K562 (cell line): ENCODE measurements at regions not wholly inside any gene's neighbourhood (a gene's known extent, or its start where the extent isn't known, plus 50 kb on each side); places are given as distances from the start of the nearest gene placed in this dataset.

Source experiments
- ATAC-seq: fragments of 200-7000 bp; cut with Tn5 transposase; 3 replicates; pipeline ENCODE4 v1.9.1; 2020; ENCODE audit warnings: moderate library complexity
- BruUV-seq: library from RNA; stranded (reverse); fragments of 400-500 nt; replicated peaks from 2 replicates; lab custom pipeline; 2021; lab: Mats Ljungman, UMichigan
- CTCF ChIA-PET: fragments of 300-600 bp; formaldehyde crosslinking; extraction: SDS; loops from one replicate; lab custom pipeline; 2021; ENCODE audit warnings: low intra/inter-chr PET ratio; lab: Yijun Ruan, JAX
- POLR2A ChIA-PET: fragments of 300-600, 350-650 bp; sonication (Branson Sonifier 250); formaldehyde crosslinking; extraction: SDS; loops from one replicate; lab custom pipeline; 2021; ENCODE audit warnings: antibody characterized with exemption, inconsistent platforms; lab: Yijun Ruan, JAX
- DNase-seq, 4 experiments: peaks; one replicate each; pipeline versions ENCODE4 v3.0.0 to v3.0.0-alpha.2; 2011 to 2018; ENCODE audit warnings: low spot score in 3 of 4, mixed read lengths in 3 of 4; ENCODE audit errors: extremely low read depth in 1 of 4
- FAIRE-seq: peaks from 2 replicates; lab custom pipeline; 2011; peaks lifted over from hg19 to GRCh38; lab: Jason Lieb, UNC
- H2AFZ ChIP-seq: 2 replicates; pipeline ENCODE4 v1.6.0; 2011; ENCODE audit warnings: low read depth, low read length, control low read depth, inconsistent platforms
- H3K27ac ChIP-seq: fragments of 200-600 bp; 3 replicates; pipeline ENCODE4 v1.8.0; 2011; ENCODE audit warnings: low read depth, mild to moderate bottlenecking, control low read depth, inconsistent platforms, low read length, moderate library complexity, mixed read lengths; ENCODE audit errors: extremely low read depth
- H3K27me3 ChIP-seq, 2 experiments: fragments of 300-600 bp in 1 of 2; 2 replicates in 1 of 2; 3 replicates in 1 of 2; pipeline versions ENCODE4 v1.6.0 to v1.8.0; 2011; ENCODE audit warnings: inconsistent platforms in 2 of 2, low read length in 2 of 2, mild to moderate bottlenecking in 1 of 2, mixed read lengths in 1 of 2, moderate library complexity in 1 of 2; ENCODE audit not compliant: control insufficient read depth in 2 of 2, insufficient read depth in 2 of 2
- H3K36me3 ChIP-seq: fragments of 300-600 bp; 3 replicates; pipeline ENCODE4 v1.8.0; 2011; ENCODE audit warnings: mild to moderate bottlenecking, low read length, inconsistent platforms; ENCODE audit not compliant: control insufficient read depth, insufficient read depth
- H3K4me1 ChIP-seq, 2 experiments: fragments of 200-600 bp in 1 of 2; replicated peaks in 1 of 2; 2 replicates in 1 of 2; 3 replicates in 1 of 2; pipeline versions ENCODE4 v1.5.1 to v1.8.0; 2011; ENCODE audit warnings: inconsistent platforms in 2 of 2, low read length in 2 of 2, mild to moderate bottlenecking in 1 of 2, mixed read lengths in 1 of 2, moderate library complexity in 1 of 2; ENCODE audit not compliant: control insufficient read depth in 2 of 2, insufficient read depth in 2 of 2
- H3K4me2 ChIP-seq: 2 replicates; pipeline ENCODE4 v1.6.1; 2011; ENCODE audit warnings: low read length, control low read depth, inconsistent platforms, mixed read lengths; ENCODE audit not compliant: insufficient read depth
- H3K4me3 ChIP-seq: fragments of 200-600 bp; sonication (generic), shearing (Covaris generic); 2 replicates; pipeline ENCODE4 v1.5.1; 2016; ENCODE audit warnings: control low read depth, inconsistent platforms
- H3K79me2 ChIP-seq: fragments of 200-600 bp; 3 replicates; pipeline ENCODE4 v1.8.0; 2011; ENCODE audit warnings: low read length, inconsistent platforms; ENCODE audit not compliant: control insufficient read depth, insufficient read depth
- H3K9ac ChIP-seq, 2 experiments: 2 replicates each; pipeline versions ENCODE4 v1.6.0 to v1.6.1; 2011; ENCODE audit warnings: low read depth in 2 of 2, low read length in 2 of 2, control low read depth in 1 of 2, inconsistent platforms in 1 of 2, mild to moderate bottlenecking in 1 of 2, mixed read lengths in 1 of 2; ENCODE audit not compliant: insufficient read depth in 1 of 2
- H3K9me1 ChIP-seq: one replicate; pipeline ENCODE4 v1.6.0; 2011; ENCODE audit warnings: inconsistent platforms, mild to moderate bottlenecking, low read length, moderate library complexity; ENCODE audit not compliant: control insufficient read depth, insufficient read depth
- H3K9me3 ChIP-seq: replicated peaks from 2 replicates; pipeline ENCODE4 v1.5.1; 2011; ENCODE audit warnings: low read depth, low read length, inconsistent platforms; ENCODE audit not compliant: control insufficient read depth, insufficient read depth
- H4K20me1 ChIP-seq: replicated peaks from 2 replicates; pipeline ENCODE4 v1.6.1; 2011; ENCODE audit warnings: low read length, inconsistent platforms, mixed read lengths; ENCODE audit not compliant: control insufficient read depth, insufficient read depth
- CTCF ChIP-seq, 3 experiments: IDR thresholded peaks in 2 of 3; conservative IDR thresholded peaks in 1 of 3; 2 replicates each; pipeline ENCODE4 v1.5.1; 2011 to 2012; ENCODE audit warnings: low read length in 3 of 3, mild to moderate bottlenecking in 3 of 3, control low read depth in 2 of 3, improper control_type of control experiment in 1 of 3, inconsistent platforms in 1 of 3, low read depth in 1 of 3, mixed read lengths in 1 of 3, moderate library complexity in 1 of 3; ENCODE audit not compliant: insufficient read depth in 2 of 3
- RAD21 ChIP-seq, 2 experiments: fragments of 250-450 bp in 1 of 2; fragments of 450-650 bp in 1 of 2; sonication (Bioruptor Pico) in 1 of 2; formaldehyde crosslinking in 1 of 2; IDR thresholded peaks in 1 of 2; conservative IDR thresholded peaks in 1 of 2; 2 replicates each; pipeline versions ENCODE4 v1.4.0 to v1.8.0; 2020 to 2022; ENCODE audit warnings: mild to moderate bottlenecking in 2 of 2, moderate library complexity in 1 of 2
- REST ChIP-seq, 2 experiments: fragments of 450-650 bp; formaldehyde crosslinking in 1 of 2; IDR thresholded peaks; 2 replicates each; pipeline versions ENCODE4 v1.4.0 to v1.6.1; 2014 to 2020; ENCODE audit warnings: mild to moderate bottlenecking in 2 of 2, borderline replicate concordance in 1 of 2, low read depth in 1 of 2
- U2AF2 ChIP-seq: fragments of 200-400 bp; formaldehyde crosslinking; optimal IDR thresholded peaks from 2 replicates; pipeline ENCODE3; 2017; ENCODE audit warnings: low read depth, mild to moderate bottlenecking, low read length
- WGBS: fragments of 100-300 bp; shearing (Covaris generic); methylation state at CpG from one replicate; pipeline ENCODE4 v1.1.6; 2016; ENCODE audit warnings: low coverage, mixed read lengths; ENCODE audit not compliant: insufficient coverage; ENCODE audit errors: missing lambda C conversion rate; 5-methylcytosine and 5-hydroxymethylcytosine counted together
- in situ Hi-C: fragments of 300-500 bp; cut with MboI; formaldehyde crosslinking; loops from 4 replicates; pipeline ENCODE4 v1.15.0; 2018; ENCODE audit warnings: inconsistent platforms, mixed read lengths
- intact Hi-C: fragments of 100-400 bp; cut with micrococcal nuclease; formaldehyde crosslinking; loops from 2 replicates; pipeline ENCODE4 v1.14.2; 2022

GRCh38 chr16:87190288-87191230 is 126.6 kb downstream of the C16orf95 start:
- H3K36me3 ChIP-seq, result no peaks in the 10 kb centered on the region
- BruUV-seq, result no TSS peak
- WGBS, result 11% methylated on average over 9 of the region's 9 CpGs
- in situ Hi-C loops, result no loop called here
- no peak overlapping the region for H3K27ac ChIP-seq
- H3K79me2 ChIP-seq, result no peaks in the 10 kb centered on the region
- no peak overlapping the region for H3K4me2 ChIP-seq
- H3K4me3 ChIP-seq, result no peak overlapping the region
- DNase-seq, result peak in 1 of 4 experiments; percentile 22
- peaks cover 7% of the 10 kb centered on the region for H3K9me3 ChIP-seq
- H3K27me3 ChIP-seq, result peaks cover 12 to 41% of the 10 kb centered on the region in 2 experiments; a peak in 3 of 5 replicates
- ChIA-PET CTCF (interaction anchor here (0.6 kb wide), 1 partner anchor 614 kb away, joined by 3 read pairs; no protein-coding TSS in a partner anchor), POLR2A (interaction anchor here (0.5 to 1.4 kb wide), 4 partner anchors 13 to 672 kb away, joined by 3 to 4 read pairs (median 3); no protein-coding TSS in a partner anchor)
- ATAC-seq, result no peak
- intact Hi-C loops, result loop anchor here (10.0 kb wide), 1 partner anchor 626 kb away; the partner anchor contains the start of gene FOXC2
- no peak overlapping the region for H3K9ac ChIP-seq
- FAIRE-seq, result no peak
- no peaks in the 10 kb centered on the region for H3K9me1 ChIP-seq
- TF ChIP-seq RAD21 (CRISPR knock-in tag; conservative IDR thresholded peaks at IDR 0.05 in 1 of 2, IDR thresholded peaks at IDR 0.05 in 1 of 2) (peak in 1 of 2 experiments; percentile 44; a peak in 1 of 4 replicates), REST (IDR thresholded peaks at IDR 0.05; ENCODE audit: borderline replicate concordance) (0 out of 2 replicates have a peak, but pooled peaks have one; percentile 10), REST (CRISPR knock-in tag; IDR thresholded peaks at IDR 0.05; ENCODE audit: low read depth) (no peak), CTCF (IDR thresholded peaks at IDR 0.05 in 2 of 3, conservative IDR thresholded peaks at IDR 0.05 in 1 of 3; ENCODE audit: insufficient read depth in 2 of 3, low read depth in 1 of 3, low read length in 3 of 3) (peak; percentile 33 to 43 (median 36); a peak in 3 of 6 replicates), U2AF2 (no peak)
- no peaks in the 10 kb centered on the region for H3K4me1 ChIP-seq
- no peaks in the 10 kb centered on the region for H4K20me1 ChIP-seq
- H2AFZ ChIP-seq, result no peak overlapping the region
